ENCODE measurements at regions not wholly inside any gene's neighbourhood (a gene's known extent, or its start where the extent isn't known, plus 50 kb on each side); places are given as distances from the start of the nearest gene placed in this dataset.

- DNase-seq, result no peak
These were observed 98.3 kb downstream of the HMX1 start for GRCh38 chr4:8773124-8773931.

DNA sequence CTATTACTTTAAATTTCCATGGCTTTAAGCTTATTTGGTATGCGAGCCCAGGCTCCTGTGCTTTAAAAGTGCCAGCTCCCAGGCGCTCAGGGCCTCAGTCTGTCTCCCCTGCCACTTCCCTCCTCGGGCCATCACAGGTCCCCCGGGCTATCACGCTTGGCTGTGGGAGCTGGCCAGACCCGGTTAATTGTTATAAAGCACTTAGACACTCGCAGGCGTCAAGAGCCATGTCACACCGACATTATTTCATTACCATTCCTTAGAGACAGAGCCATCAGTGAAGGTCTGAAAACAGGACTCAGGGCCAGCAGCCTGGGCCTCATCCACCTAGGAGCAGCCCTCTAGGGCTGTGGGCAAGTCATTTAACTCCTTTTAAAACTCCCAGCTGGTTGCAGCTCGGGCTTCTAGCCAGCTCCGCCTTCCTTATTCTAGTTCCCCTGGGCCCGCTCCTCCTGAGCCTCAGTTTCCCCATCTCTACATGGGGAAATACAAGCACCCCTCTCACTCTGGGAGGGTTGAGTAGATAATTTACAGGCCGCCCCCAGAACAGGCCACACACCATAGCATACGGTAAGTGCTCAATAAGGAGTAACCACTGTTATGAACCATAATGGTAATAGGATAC, 99.0 kb downstream of the HMX1 start:
- no peak for DNase-seq

GRCh38 chr4:8771666-8772065, 100.0 kb downstream of the HMX1 start:
- no peak for DNase-seq

DNA sequence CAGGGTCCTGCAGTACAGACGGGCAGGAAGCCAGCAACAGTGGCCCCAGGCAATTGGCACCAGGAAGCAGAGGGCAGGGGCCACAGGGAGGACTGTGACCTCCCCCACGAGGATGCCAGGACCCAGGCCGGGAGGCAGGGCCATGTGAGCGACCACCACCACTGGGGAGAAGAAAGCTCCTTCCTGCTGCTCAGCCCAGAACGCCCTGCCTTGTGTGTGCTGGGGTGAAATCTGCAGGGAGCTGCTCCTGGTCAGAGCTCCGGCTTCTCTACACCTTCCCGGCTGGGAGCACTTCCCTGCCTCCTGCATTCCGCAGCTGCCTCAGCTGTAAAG, 100.4 kb downstream of the HMX1 start:
- no peak for DNase-seq

GRCh38 chr4:8770518-8771257, 101.0 kb downstream of the HMX1 start:
- no peak for DNase-seq

- no peak for DNase-seq
These were observed 101.8 kb downstream of the HMX1 start for GRCh38 chr4:8769645-8770517.

GRCh38 chr4:8768357-8768999, 103.2 kb downstream of the HMX1 start:
- no peak for DNase-seq

GRCh38 chr4:8766610-8767009, 105.0 kb downstream of the HMX1 start:
- no peak for DNase-seq

- DNase-seq, result no peak
These were observed 105.7 kb downstream of the HMX1 start for GRCh38 chr4:8765631-8766590.

DNA sequence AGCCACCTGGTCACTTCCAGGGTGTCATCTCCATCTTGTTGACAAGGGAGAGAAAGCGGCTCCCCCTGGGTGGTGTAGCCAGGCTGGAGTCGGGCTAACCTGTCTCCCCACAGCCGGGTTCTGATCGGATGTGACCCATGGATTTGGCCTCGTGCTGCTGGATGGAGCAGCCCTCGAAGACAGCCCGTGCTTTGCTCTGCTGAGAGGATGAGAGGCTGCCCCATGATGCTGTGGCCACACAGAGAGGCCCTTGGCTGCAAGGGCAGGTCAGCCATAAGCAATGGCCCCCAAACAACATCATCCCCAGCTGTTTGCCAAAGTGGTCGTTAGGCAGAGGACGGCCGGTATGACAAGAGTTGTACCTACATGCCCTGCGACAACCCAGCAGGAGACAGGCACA, 106.6 kb downstream of the HMX1 start:
- no peak for DNase-seq

DNA sequence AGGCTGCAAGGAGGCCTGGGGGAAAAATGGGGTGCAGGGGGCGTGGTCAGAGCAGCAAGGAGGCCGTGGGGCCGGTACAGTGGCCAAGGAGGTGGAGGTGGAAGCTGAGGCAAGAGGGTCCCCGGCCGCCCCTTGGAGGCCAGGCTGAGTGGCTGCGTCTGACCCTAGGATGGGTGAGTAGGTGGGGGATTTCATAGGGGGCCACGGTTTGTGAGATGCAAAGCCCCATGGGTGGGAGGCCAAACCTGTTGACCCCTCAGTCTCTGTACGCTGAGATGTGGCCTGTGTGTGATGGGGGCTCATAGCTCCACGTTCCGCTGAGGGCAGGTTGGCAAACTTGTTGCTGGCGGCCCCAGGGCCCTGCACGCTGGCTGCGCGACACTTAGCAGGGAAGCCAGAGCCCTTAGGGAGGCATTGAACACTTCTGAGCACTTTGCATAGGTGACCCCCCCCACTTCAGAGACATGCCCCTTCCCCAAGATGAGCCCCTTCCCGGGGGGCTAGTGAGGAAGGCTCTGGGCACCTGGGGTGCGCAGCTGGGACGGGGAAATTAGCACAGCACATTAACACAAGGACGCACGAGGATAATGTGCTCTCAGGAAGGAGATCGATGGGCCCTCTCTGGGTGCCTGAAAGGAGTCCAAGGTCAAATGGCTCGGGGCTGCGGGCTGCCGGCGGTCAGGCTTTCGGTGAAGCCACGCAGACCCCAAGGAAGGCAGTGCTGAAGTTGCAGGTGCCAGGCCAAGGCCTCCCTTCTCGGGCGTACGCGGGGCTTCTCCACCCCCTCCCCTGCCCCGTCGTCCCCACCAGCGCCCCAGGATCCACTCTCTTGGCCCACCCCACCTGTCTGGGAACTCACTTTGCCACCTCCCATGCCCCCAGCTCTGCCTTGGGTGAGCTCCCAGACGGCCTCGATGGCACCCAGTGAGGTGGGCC, 107.4 kb downstream of the HMX1 start:
- no peak for DNase-seq

GRCh38 chr4:8762951-8763735, 108.5 kb downstream of the HMX1 start:
- no peak for DNase-seq

DNA sequence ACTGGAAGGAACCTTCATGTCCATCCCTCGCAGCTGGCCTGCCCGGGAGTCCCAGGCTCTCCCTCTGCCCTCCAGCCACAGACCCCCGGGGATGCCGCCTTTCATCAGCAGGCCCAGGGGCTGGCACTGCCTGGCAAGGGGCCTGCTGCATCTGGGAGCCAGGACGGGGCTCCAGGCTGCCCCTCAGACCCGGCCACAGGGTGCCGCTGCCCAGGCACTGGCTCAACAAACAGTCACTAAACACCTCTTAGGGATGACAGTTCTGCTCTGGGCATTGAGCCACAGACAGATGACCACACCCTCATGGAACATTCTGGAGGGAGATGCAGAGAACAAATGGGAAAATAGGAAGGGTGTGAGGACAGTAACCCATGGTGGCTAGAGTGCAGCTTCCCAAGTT, 109.3 kb downstream of the HMX1 start:
- no peak for DNase-seq

DNA sequence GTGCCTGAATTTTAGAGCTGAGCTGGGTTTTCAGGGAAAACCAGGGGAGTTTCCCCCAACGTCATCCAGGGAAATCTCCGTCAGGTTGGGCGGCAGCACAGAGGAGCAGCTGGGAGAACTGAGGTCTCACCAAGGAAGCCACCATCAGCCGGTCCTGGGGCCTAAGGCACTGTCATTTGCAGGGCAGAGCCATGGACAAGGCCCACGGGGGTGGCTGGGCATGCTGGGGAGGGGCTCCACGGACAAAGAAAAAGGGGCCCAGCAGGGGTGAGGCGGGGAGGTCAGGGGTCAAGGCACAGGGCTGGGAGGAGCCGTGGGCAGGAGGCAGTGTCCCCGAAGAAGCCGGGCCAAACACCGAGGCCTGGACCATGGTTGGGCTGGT, 109.8 kb downstream of the HMX1 start:
- DNase-seq, result no peak

DNA sequence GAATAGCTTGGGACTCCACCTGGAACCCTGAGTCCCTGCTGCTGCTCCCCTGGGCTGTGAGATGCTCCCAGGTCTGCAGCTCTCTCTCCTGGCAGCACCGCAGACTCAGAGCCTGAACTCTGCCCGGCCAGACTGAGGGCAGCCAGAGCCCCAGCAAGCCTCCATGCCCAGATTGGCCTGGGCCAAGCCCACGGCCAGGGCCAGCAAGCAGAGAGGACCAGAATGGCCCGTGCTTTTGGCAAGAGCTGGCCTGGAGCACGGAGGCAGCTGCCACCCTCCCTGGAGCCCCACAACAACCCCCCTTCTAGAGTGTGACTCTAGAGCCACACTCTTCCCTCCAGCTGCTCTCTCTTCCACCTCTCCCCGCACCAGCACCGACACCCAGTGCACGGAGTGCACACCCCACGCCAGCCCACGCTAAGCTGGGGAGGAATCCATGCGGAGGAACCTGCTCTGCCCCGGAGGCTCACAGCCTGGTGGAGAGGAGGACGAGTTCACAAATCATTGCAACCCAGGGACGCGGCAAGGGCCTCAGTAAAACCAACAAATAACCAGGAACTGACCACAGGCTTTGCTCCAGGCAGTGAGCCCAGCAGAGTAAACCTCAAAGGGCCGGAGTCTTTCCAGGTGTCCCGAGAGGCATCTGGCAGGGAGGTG, 110.3 kb downstream of the HMX1 start:
- no peak for DNase-seq

GRCh38 chr4:8760561-8760960, 111.1 kb downstream of the HMX1 start:
- no peak for DNase-seq

- no peak for DNase-seq
These were observed 111.7 kb downstream of the HMX1 start for GRCh38 chr4:8759987-8760386.

DNA sequence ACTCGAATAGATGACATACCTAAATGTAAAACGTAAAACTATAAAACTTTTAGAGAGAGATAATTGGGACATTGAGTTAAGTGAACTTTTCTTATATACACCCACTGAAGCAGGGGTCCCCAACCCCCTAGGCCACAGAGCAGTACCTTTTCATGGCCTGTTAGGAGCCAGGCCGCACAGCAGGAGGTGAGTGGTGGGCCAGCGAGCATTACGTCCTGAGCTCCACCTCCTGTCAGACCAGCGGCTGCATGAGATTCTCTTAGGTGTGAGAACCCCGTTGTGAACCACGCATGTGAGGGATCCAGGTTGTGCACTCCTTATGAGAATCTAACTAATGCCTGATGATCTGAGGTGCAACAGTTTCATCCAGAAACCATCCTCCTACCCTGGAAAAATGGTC, 114.8 kb downstream of the HMX1 start:
- DNase-seq, result no peak

Measured in NCI-H2029 (cell line).